Prostate gland (tissue), 2 donors: ENCODE measurements at regions not wholly inside any gene's neighbourhood (a gene's known extent, or its start where the extent isn't known, plus 50 kb on each side); places are given as distances from the start of the nearest gene placed in this dataset.

Experiments used
- DNase-seq: peaks from one replicate; pipeline ENCODE4 v3.0.0-alpha.2; 2019; ENCODE audit warnings: low spot score
- H3K27ac ChIP-seq, 2 donors: fragments of 200-600 bp; sonication (generic); 2 replicates each; pipeline ENCODE4 v1.5.1; 2017 to 2019
- H3K27me3 ChIP-seq: fragments of 200-600 bp; sonication (generic); replicated peaks from 2 replicates; pipeline ENCODE4 v1.5.1; 2019; ENCODE audit not compliant: insufficient read depth
- H3K36me3 ChIP-seq, 2 donors: fragments of 200-600 bp; sonication (generic); 1 replicate in 1 of 2; 2 replicates in 1 of 2; pipeline versions ENCODE4 v1.5.1 to v1.8.1; 2017 to 2019
- H3K4me1 ChIP-seq: fragments of 200-600 bp; sonication (generic); replicated peaks from 2 replicates; pipeline ENCODE4 v1.5.1; 2019
- H3K4me3 ChIP-seq, 2 donors: fragments of 200-600 bp; sonication (generic); 2 replicates each; pipeline ENCODE4 v1.5.1; 2017 to 2019
- H3K9me3 ChIP-seq: fragments of 200-600 bp; sonication (generic); 2 replicates; pipeline ENCODE4 v1.5.1; 2017
- POLR2A ChIP-seq: fragments of 450-650 bp; IDR thresholded peaks from one replicate; pipeline ENCODE4 v1.6.1; 2016; ENCODE audit warnings: antibody characterized with exemption, mild to moderate bottlenecking
- POLR2AphosphoS5 ChIP-seq: sonication (generic); formaldehyde crosslinking; IDR thresholded peaks from one replicate; pipeline ENCODE4 v1.6.1; 2017; ENCODE audit warnings: antibody characterized with exemption
- WGBS: methylation state at CpG from one replicate; pipeline ENCODE4 v1.1.5; 2018; 5-methylcytosine and 5-hydroxymethylcytosine counted together
- intact Hi-C: fragments of 100-400 bp; cut with DNase I; formaldehyde crosslinking; loops from one replicate; pipeline ENCODE4 v1.14.2; 2022
- TF ChIP-seq, protein P1 (sequence below), 4 experiments: fragments of 200-600 bp in 2 of 4; fragments of 450-650 bp in 2 of 4; sonication (generic) in 2 of 4; IDR thresholded peaks; 1 replicate in 3 of 4; 2 replicates in 1 of 4; pipeline ENCODE4 v1.5.1; 2016 to 2019; ENCODE audit warnings: antibody characterized with exemption in 4 of 4, mild to moderate bottlenecking in 2 of 4, moderate library complexity in 2 of 4

DNA sequence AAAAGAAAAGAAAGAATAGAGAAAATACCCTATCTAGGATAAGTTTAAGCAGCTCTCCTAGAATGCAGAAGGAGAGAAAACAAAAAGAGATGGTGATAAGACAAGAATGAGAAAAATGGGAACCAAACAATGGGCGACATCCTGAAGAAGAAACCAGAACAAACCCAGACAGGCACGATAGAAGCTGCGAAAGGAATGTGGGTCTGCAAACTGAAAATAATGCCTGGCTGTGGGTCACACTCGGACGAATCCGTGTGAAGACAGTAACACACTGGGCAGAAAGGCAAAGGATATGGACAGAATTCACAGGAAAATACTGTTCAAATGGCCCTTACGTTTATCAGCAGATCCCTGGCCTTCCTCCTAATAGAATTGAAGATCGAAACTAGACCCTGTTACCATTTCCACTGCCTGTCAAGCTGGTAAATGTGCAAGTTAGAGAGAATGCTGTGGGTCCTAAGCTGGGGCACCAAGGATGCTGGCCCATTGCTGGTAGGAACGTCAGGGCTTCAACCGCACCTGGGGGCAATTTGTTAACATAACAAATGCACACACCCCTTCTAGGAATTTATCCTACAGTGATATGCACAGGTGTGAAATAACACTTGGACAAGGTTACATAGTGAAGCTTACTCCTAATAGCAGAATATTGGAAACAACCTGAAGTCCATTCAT is 117.5 kb upstream of the RFLNA start:
- DNase-seq, result no peak
- Histone ChIP-seq H3K4me3 (no peak overlapping the region), H3K36me3 (no peaks in the 10 kb centered on the region), H3K27ac (no peak overlapping the region), H3K27me3 (no peaks in the 10 kb centered on the region), H3K4me1 (no peaks in the 10 kb centered on the region), H3K9me3 (no peaks in the 10 kb centered on the region)
- TF ChIP-seq POLR2A, result no peak
- TF ChIP-seq POLR2AphosphoS5, result no peak
- TF ChIP-seq, protein P1, sequence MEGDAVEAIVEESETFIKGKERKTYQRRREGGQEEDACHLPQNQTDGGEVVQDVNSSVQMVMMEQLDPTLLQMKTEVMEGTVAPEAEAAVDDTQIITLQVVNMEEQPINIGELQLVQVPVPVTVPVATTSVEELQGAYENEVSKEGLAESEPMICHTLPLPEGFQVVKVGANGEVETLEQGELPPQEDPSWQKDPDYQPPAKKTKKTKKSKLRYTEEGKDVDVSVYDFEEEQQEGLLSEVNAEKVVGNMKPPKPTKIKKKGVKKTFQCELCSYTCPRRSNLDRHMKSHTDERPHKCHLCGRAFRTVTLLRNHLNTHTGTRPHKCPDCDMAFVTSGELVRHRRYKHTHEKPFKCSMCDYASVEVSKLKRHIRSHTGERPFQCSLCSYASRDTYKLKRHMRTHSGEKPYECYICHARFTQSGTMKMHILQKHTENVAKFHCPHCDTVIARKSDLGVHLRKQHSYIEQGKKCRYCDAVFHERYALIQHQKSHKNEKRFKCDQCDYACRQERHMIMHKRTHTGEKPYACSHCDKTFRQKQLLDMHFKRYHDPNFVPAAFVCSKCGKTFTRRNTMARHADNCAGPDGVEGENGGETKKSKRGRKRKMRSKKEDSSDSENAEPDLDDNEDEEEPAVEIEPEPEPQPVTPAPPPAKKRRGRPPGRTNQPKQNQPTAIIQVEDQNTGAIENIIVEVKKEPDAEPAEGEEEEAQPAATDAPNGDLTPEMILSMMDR (IDR thresholded peaks at IDR 0.05), result no peak
- intact Hi-C loops, result no loop called here
- WGBS, result 84% methylated on average over 10 of the region's 10 CpGs

DNA sequence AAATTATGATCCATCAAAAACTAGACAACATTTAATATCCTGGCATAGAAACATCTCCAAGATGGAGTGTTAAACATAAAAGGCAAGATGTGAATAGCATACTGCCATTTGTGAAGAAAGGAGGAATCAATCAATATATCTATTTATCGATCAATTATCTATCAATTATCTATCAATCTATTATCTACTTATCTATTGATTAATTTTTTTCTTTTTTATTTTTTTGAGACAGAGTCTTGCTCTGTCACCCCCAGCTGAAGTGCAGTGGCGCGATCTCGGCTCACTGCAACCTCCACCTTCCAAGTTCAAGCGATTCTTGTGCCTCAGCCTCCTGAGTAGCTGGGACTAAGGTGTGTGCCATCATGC is 117.0 kb upstream of the RFLNA start:
- no peaks in the 10 kb centered on the region for H3K9me3 ChIP-seq
- WGBS, result 98% methylated on average over 5 of the region's 5 CpGs
- H3K27me3 ChIP-seq, result no peaks in the 10 kb centered on the region
- no peak overlapping the region for H3K27ac ChIP-seq
- H3K4me1 ChIP-seq, result no peaks in the 10 kb centered on the region
- no peak for DNase-seq
- intact Hi-C loops, result no loop called here
- H3K36me3 ChIP-seq, result no peaks in the 10 kb centered on the region
- TF ChIP-seq, protein P1 (IDR thresholded peaks at IDR 0.05), result no peak
- TF ChIP-seq POLR2AphosphoS5 (no peak), POLR2A (no peak)
- no peak overlapping the region for H3K4me3 ChIP-seq

DNA sequence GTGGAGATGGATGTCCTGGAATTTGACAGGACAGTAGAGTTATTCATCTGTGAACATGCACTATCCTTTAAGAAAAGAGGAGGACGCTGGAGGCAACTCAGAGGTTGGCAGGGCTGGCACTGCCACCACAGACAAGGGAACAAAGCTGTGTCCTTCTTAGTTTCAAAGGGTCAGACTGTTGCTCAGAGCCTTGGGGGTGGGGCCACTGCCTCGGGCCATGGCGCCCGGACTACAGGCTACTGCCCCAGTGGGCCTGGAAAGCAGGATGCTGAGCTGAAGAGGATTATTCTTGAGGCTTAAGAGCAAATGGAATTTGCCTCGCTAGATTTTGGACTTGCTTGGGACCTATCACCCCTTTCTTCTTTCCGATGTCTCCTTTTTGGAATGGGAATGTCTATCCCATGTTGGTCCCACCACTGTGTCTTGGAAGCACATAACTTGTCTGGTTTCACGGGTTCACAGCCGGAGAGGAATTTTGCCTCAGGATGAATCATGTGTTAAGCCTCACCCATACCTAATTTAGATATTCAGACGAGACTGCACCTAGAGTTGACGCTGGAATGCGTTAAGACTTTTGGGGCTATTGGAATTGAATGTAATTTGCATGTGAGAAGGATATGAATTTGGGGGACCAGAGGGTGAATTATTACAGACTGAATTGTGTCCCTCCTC is 114.8 kb upstream of the RFLNA start:
- no peaks in the 10 kb centered on the region for H3K4me1 ChIP-seq
- no peak for DNase-seq
- H3K36me3 ChIP-seq, result no peaks in the 10 kb centered on the region
- intact Hi-C loops, result no loop called here
- H3K9me3 ChIP-seq, result no peaks in the 10 kb centered on the region
- no peak overlapping the region for H3K4me3 ChIP-seq
- WGBS, result 90% methylated on average over 11 of the region's 11 CpGs
- H3K27me3 ChIP-seq, result no peaks in the 10 kb centered on the region
- TF ChIP-seq, protein P1 (IDR thresholded peaks at IDR 0.05), result no peak
- no peak for TF ChIP-seq POLR2A
- no peak for TF ChIP-seq POLR2AphosphoS5
- H3K27ac ChIP-seq, result no peak overlapping the region

DNA sequence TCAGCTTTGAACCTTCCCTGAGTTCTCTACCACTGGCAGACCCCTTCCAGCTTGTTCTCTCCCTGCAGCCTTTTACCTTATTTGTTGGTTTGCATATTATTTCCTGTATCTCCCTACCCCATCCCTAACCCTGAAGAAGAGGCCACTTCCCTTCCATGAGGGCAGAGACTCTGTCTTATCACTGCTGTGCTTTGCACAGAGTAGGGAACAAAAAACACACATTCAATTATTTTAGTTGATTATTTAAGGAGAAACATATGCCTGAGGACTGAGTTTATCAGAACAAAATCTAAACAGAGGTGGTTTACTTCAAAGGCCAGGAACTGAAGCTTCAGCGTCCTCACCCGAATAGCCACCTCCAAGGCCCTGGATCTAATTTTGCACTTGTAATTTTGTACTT is 111.7 kb upstream of the RFLNA start:
- no peak overlapping the region for H3K27ac ChIP-seq
- DNase-seq, result no peak
- 72% methylated on average over 2 of the region's 2 CpGs for WGBS
- peaks cover 5% of the 10 kb centered on the region for H3K4me1 ChIP-seq
- H3K9me3 ChIP-seq, result no peaks in the 10 kb centered on the region
- H3K36me3 ChIP-seq, result no peaks in the 10 kb centered on the region
- TF ChIP-seq, protein P1 (IDR thresholded peaks at IDR 0.05), result no peak
- TF ChIP-seq POLR2AphosphoS5, result no peak
- TF ChIP-seq POLR2A, result no peak
- no peaks in the 10 kb centered on the region for H3K27me3 ChIP-seq
- intact Hi-C loops, result no loop called here
- no peak overlapping the region for H3K4me3 ChIP-seq

DNA sequence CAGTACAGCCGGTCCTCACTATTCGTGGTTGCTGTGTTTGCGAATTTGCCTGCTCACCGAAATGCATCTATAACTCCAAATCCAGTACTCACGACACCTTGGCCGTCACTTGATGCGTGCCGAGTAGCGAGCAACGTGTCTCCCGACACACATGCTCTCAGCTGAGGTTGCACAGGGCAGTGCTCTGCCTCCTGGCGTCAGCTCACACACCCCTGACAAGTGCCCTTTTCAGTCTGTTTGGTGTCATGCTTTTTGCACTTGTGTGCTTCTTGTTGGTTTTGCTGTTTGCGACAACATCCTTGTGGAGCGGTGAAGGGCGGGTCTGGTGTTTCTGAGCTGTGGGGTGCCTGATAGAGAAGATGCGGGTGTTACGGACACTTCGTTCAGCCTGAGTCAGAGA is 110.4 kb upstream of the RFLNA start:
- WGBS, result 94% methylated on average over 18 of the region's 18 CpGs
- no peak for TF ChIP-seq POLR2AphosphoS5
- no peak for TF ChIP-seq POLR2A
- TF ChIP-seq, protein P1 (IDR thresholded peaks at IDR 0.05), result no peak
- Histone ChIP-seq H3K36me3 (no peaks in the 10 kb centered on the region), H3K9me3 (no peaks in the 10 kb centered on the region), H3K4me3 (no peak overlapping the region), H3K4me1 (peaks cover 16% of the 10 kb centered on the region), H3K27me3 (no peaks in the 10 kb centered on the region), H3K27ac (no peak overlapping the region)
- intact Hi-C loops, result no loop called here
- no peak for DNase-seq
